GM18502 (cell line): ENCODE measurements at regions not wholly inside any gene's neighbourhood (a gene's known extent, or its start where the extent isn't known, plus 50 kb on each side); places are given as distances from the start of the nearest gene placed in this dataset.
"Not testable (repeated sequence)": the region's sequence is repeated elsewhere in the genome, so short reads cannot be mapped to it uniquely, and the experiment has no call there.

ENCODE experiments used
- ATAC-seq: cut with Tn5 transposase; IDR thresholded peaks from one replicate; pipeline ENCODE4 v1.9.1; 2021; ENCODE audit warnings: mild to moderate bottlenecking; ENCODE audit not compliant: unreplicated experiment, poor library complexity

- ATAC-seq = no peak
Observed at GRCh38 chr4:24370421-24370820, 213.9 kb downstream of the DHX15 start.

GRCh38 chr4:24369507-24370029, 214.8 kb downstream of the DHX15 start:
- no peak for ATAC-seq

- ATAC-seq = no peak
Observed at GRCh38 chr4:24368801-24369200, 215.6 kb downstream of the DHX15 start.

GRCh38 chr4:24364852-24365251, 219.5 kb downstream of the DHX15 start:
- no peak for ATAC-seq

- no peak for ATAC-seq
Observed at GRCh38 chr4:24364249-24364648, 220.1 kb downstream of the DHX15 start.

- ATAC-seq = no peak
Observed at GRCh38 chr4:24363751-24364150, 220.6 kb downstream of the DHX15 start.

GRCh38 chr4:24352112-24352511, 232.2 kb downstream of the DHX15 start:
- ATAC-seq = no peak

- not testable (repeated sequence) for ATAC-seq
Observed at GRCh38 chr4:24349168-24349996, 235.0 kb downstream of the DHX15 start.

GRCh38 chr4:24339260-24339659, 245.1 kb downstream of the DHX15 start:
- ATAC-seq = no peak

- no peak for ATAC-seq
Observed at GRCh38 chr4:24337451-24338190, 246.7 kb downstream of the DHX15 start.

- ATAC-seq = no peak
Observed at GRCh38 chr4:24335616-24336015, 248.7 kb downstream of the DHX15 start.

GRCh38 chr4:24334906-24335305, 249.4 kb downstream of the DHX15 start:
- no peak for ATAC-seq

GRCh38 chr4:24330573-24330972, 253.8 kb downstream of the DHX15 start:
- ATAC-seq = no peak

GRCh38 chr4:24330172-24330571, 254.2 kb downstream of the DHX15 start:
- ATAC-seq = no peak

GRCh38 chr4:24328711-24329110, 255.6 kb downstream of the DHX15 start:
- ATAC-seq = no peak

- no peak for ATAC-seq
Observed at GRCh38 chr4:24328310-24328709, 256.0 kb downstream of the DHX15 start.

GRCh38 chr4:24322995-24323394, 261.4 kb downstream of the DHX15 start:
- ATAC-seq = no peak

- ATAC-seq = no peak
Observed at GRCh38 chr4:24322511-24322910, 261.8 kb downstream of the DHX15 start.

- ATAC-seq = no peak
Observed at GRCh38 chr4:24321616-24322015, 262.7 kb downstream of the DHX15 start.

GRCh38 chr4:24321131-24321530, 263.2 kb downstream of the DHX15 start:
- ATAC-seq = no peak

- ATAC-seq = no peak
Observed at GRCh38 chr4:24319387-24319786, 265.0 kb downstream of the DHX15 start.
